ENCODE measurements at regions not wholly inside any gene's neighbourhood (a gene's known extent, or its start where the extent isn't known, plus 50 kb on each side); places are given as distances from the start of the nearest gene placed in this dataset.

DNA sequence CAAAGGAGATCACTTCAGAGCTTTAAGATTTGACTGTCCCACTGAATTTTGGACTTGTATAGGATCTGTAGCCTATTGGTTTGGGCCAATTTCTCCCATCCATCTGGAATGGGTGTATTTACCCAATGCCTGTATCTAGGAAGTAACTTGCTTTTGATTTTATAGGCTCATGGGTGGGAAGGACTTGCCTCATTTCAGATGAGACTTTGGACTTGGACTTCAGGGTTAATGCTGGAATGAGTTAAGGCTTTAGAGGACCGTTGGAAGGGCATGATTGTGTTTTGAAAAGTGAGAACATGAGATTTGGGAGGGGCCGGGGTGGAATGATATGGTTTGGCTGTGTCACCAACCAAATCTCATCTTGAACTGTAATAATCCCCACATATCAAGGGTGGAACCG lies 73.8 kb downstream of the ZNF518B start:
- Histone ChIP-seq H4K20me1 (ENCODE audit: control insufficient read depth, insufficient read depth) (no peaks in the 10 kb centered on the region), H3K9ac (ENCODE audit: control insufficient read depth, insufficient read depth, low read length) (no peak overlapping the region), H3K79me2 (ENCODE audit: control insufficient read depth, insufficient read depth, low read length) (no peaks in the 10 kb centered on the region), H3K27me3 (replicated peaks in 1 of 2; ENCODE audit: control insufficient read depth in 2 of 2, insufficient read depth in 2 of 2, low read length in 1 of 2) (no peaks in the 10 kb centered on the region), H3K36me3 (ENCODE audit: control insufficient read depth in 2 of 2, insufficient read depth in 2 of 2, low read length in 1 of 2) (no peaks in the 10 kb centered on the region), H3K4me3 (no peak overlapping the region), H3K4me2 (ENCODE audit: control insufficient read depth, insufficient read depth) (no peak overlapping the region), H3K9me3 (replicated peaks; ENCODE audit: control insufficient read depth, insufficient read depth, low read length) (no peaks in the 10 kb centered on the region), H2AFZ (ENCODE audit: control insufficient read depth, low read depth, low read length) (no peak overlapping the region), H3K27ac (ENCODE audit: control insufficient read depth, insufficient read depth) (no peak overlapping the region), H3K4me1 (ENCODE audit: control insufficient read depth, insufficient read depth, low read length) (no peaks in the 10 kb centered on the region)
- intact Hi-C loops (cut with micrococcal nuclease; ENCODE audit: unreplicated experiment) (no loop called here), in situ Hi-C loops (cut with MboI) (no loop called here)
- no peak for ATAC-seq
- DNase-seq (ENCODE audit: low read depth, low spot score): no peak
- SMC1A ChIA-PET (ENCODE audit: uncharacterized antibody, unreplicated experiment): no interaction called here
- CTCF ChIA-PET: no interaction called here
- RAD21 ChIA-PET (ENCODE audit: unreplicated experiment): no interaction called here
- FAIRE-seq: no peak
- no TSS peak for BruUV-seq (replicated peaks)
- 4% methylated on average over 3 of the region's 3 CpGs for WGBS (ENCODE audit: insufficient coverage, insufficient replicate concordance, low lambda C conversion rate, missing lambda C conversion rate)
- POLR2A ChIA-PET: no interaction called here
- TF ChIP-seq CHD1 (IDR thresholded peaks at IDR 0.05; ENCODE audit: low read depth, low read length) (no peak), CBFB (IDR thresholded peaks at IDR 0.05; ENCODE audit: low read depth) (no peak), TCF3 (IDR thresholded peaks at IDR 0.05; ENCODE audit: borderline replicate concordance, insufficient read depth, low read depth, low read length) (no peak), RFX5 (IDR thresholded peaks at IDR 0.05; ENCODE audit: low read depth, low read length) (no peak), ZNF622 (IDR thresholded peaks at IDR 0.05) (no peak), YBX1 (IDR thresholded peaks at IDR 0.05) (no peak), POLR2AphosphoS2 (IDR thresholded peaks at IDR 0.05; ENCODE audit: low read depth, low read length) (no peak), BACH1 (IDR thresholded peaks at IDR 0.05; ENCODE audit: borderline replicate concordance) (no peak), FOXK2 (IDR thresholded peaks at IDR 0.05) (no peak), FOS (IDR thresholded peaks at IDR 0.05; ENCODE audit: borderline replicate concordance, extremely low read depth, insufficient read length) (no peak), CBX3 (IDR thresholded peaks at IDR 0.05; ENCODE audit: borderline replicate concordance, low read depth) (no peak), TARDBP (IDR thresholded peaks at IDR 0.05; ENCODE audit: borderline replicate concordance) (no peak)
- TF ChIP-seq, protein P1, sequence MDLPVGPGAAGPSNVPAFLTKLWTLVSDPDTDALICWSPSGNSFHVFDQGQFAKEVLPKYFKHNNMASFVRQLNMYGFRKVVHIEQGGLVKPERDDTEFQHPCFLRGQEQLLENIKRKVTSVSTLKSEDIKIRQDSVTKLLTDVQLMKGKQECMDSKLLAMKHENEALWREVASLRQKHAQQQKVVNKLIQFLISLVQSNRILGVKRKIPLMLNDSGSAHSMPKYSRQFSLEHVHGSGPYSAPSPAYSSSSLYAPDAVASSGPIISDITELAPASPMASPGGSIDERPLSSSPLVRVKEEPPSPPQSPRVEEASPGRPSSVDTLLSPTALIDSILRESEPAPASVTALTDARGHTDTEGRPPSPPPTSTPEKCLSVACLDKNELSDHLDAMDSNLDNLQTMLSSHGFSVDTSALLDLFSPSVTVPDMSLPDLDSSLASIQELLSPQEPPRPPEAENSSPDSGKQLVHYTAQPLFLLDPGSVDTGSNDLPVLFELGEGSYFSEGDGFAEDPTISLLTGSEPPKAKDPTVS (IDR thresholded peaks at IDR 0.05; ENCODE audit: low read depth, low read length): no peak
- TF ChIP-seq, protein P2, sequence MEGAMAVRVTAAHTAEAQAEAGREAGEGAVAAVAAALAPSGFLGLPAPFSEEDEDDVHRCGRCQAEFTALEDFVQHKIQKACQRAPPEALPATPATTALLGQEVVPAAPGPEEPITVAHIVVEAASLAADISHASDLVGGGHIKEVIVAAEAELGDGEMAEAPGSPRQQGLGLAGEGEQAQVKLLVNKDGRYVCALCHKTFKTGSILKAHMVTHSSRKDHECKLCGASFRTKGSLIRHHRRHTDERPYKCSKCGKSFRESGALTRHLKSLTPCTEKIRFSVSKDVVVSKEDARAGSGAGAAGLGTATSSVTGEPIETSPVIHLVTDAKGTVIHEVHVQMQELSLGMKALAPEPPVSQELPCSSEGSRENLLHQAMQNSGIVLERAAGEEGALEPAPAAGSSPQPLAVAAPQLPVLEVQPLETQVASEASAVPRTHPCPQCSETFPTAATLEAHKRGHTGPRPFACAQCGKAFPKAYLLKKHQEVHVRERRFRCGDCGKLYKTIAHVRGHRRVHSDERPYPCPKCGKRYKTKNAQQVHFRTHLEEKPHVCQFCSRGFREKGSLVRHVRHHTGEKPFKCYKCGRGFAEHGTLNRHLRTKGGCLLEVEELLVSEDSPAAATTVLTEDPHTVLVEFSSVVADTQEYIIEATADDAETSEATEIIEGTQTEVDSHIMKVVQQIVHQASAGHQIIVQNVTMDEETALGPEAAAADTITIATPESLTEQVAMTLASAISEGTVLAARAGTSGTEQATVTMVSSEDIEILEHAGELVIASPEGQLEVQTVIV (IDR thresholded peaks at IDR 0.05; ENCODE audit: borderline replicate concordance, partially characterized antibody): no peak
- TF ChIP-seq, protein P3, sequence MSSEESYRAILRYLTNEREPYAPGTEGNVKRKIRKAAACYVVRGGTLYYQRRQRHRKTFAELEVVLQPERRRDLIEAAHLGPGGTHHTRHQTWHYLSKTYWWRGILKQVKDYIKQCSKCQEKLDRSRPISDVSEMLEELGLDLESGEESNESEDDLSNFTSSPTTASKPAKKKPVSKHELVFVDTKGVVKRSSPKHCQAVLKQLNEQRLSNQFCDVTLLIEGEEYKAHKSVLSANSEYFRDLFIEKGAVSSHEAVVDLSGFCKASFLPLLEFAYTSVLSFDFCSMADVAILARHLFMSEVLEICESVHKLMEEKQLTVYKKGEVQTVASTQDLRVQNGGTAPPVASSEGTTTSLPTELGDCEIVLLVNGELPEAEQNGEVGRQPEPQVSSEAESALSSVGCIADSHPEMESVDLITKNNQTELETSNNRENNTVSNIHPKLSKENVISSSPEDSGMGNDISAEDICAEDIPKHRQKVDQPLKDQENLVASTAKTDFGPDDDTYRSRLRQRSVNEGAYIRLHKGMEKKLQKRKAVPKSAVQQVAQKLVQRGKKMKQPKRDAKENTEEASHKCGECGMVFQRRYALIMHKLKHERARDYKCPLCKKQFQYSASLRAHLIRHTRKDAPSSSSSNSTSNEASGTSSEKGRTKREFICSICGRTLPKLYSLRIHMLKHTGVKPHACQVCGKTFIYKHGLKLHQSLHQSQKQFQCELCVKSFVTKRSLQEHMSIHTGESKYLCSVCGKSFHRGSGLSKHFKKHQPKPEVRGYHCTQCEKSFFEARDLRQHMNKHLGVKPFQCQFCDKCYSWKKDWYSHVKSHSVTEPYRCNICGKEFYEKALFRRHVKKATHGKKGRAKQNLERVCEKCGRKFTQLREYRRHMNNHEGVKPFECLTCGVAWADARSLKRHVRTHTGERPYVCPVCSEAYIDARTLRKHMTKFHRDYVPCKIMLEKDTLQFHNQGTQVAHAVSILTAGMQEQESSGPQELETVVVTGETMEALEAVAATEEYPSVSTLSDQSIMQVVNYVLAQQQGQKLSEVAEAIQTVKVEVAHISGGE (CRISPR knock-in tag; IDR thresholded peaks at IDR 0.05): no peak
- TF ChIP-seq, protein P4, sequence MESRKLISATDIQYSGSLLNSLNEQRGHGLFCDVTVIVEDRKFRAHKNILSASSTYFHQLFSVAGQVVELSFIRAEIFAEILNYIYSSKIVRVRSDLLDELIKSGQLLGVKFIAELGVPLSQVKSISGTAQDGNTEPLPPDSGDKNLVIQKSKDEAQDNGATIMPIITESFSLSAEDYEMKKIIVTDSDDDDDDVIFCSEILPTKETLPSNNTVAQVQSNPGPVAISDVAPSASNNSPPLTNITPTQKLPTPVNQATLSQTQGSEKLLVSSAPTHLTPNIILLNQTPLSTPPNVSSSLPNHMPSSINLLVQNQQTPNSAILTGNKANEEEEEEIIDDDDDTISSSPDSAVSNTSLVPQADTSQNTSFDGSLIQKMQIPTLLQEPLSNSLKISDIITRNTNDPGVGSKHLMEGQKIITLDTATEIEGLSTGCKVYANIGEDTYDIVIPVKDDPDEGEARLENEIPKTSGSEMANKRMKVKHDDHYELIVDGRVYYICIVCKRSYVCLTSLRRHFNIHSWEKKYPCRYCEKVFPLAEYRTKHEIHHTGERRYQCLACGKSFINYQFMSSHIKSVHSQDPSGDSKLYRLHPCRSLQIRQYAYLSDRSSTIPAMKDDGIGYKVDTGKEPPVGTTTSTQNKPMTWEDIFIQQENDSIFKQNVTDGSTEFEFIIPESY (IDR thresholded peaks at IDR 0.05): no peak
